ENCODE measurements at regions not wholly inside any gene's neighbourhood (a gene's known extent, or its start where the extent isn't known, plus 50 kb on each side); places are given as distances from the start of the nearest gene placed in this dataset.

- peaks cover 0 to 13% (median 0%) of the 10 kb centered on the region in 3 donors for H3K9me3 ChIP-seq (ENCODE audit: control extremely low read depth in 1 of 3, control insufficient read depth in 2 of 3, insufficient read depth in 1 of 3, low read length in 2 of 3)
- no peaks in the 10 kb centered on the region for H3K36me3 ChIP-seq (replicated peaks in 1 of 2; ENCODE audit: control extremely low read depth in 1 of 2, control insufficient read depth in 1 of 2, extremely low read depth in 1 of 2, insufficient read depth in 2 of 2, low read length in 1 of 2)
- Mint-ChIP-seq H3K9me3 (ENCODE audit: insufficient read depth) (no peaks in the 10 kb centered on the region), H3K4me3 (no peak overlapping the region), H3K27ac (no peak overlapping the region), H3K4me1 (no peaks in the 10 kb centered on the region), H3K27me3 (peaks cover 4% of the 10 kb centered on the region)
- CTCF ChIA-PET = no interaction called here
- no peaks in the 10 kb centered on the region for H3K79me2 ChIP-seq (ENCODE audit: control insufficient read depth, insufficient read depth, low read length)
- 92% methylated on average over 2 of the region's 2 CpGs for WGBS (ENCODE audit: insufficient coverage)
- H3K4me1 ChIP-seq (ENCODE audit: control insufficient read depth in 2 of 2, insufficient read depth in 2 of 2, low read length in 2 of 2) = no peaks in the 10 kb centered on the region
- H2AFZ ChIP-seq (ENCODE audit: insufficient read depth, low read depth, low read length, poor library complexity, severe bottlenecking) = no peak overlapping the region
- POLR2A ChIA-PET = no interaction called here
- no peak for TF ChIP-seq EZH2 (IDR thresholded peaks at IDR 0.05; ENCODE audit: borderline replicate concordance, insufficient read depth, low read depth, low read length, poor library complexity, severe bottlenecking)
- no peak for TF ChIP-seq CTCF (IDR thresholded peaks at IDR 0.05)
- no peak for DNase-seq
- H3K4me3 ChIP-seq (ENCODE audit: control extremely low read depth in 1 of 5, extremely low read depth in 1 of 5, insufficient read depth in 1 of 5, low read depth in 2 of 5, low read length in 4 of 5) = no peak overlapping the region
- intact Hi-C loops (cut with micrococcal nuclease) = no loop called here
- H3K27ac ChIP-seq (ENCODE audit: low read length in 2 of 2) = no peak overlapping the region
- no peaks in the 10 kb centered on the region for H3K27me3 ChIP-seq (replicated peaks in 1 of 4; ENCODE audit: control extremely low read depth in 1 of 4, control insufficient read depth in 3 of 4, insufficient read depth in 4 of 4, low read length in 3 of 4)
- no peak for ATAC-seq (ENCODE audit: low read depth)
- no peak overlapping the region for H3K4me2 ChIP-seq (replicated peaks; ENCODE audit: low read depth, low read length, poor library complexity, severe bottlenecking)
- H4K20me1 ChIP-seq (ENCODE audit: control insufficient read depth, insufficient read depth, low read length, poor library complexity, severe bottlenecking) = no peaks in the 10 kb centered on the region
- no peak overlapping the region for H3K9ac ChIP-seq (ENCODE audit: low read length)
These were observed 184.3 kb downstream of the TTC32 start for GRCh38 chr2:19717446-19717845.

GRCh38 chr2:19714926-19715325, 186.9 kb downstream of the TTC32 start:
- ATAC-seq (ENCODE audit: low read depth) = no peak

More at GRCh38 chr2:19714926-19715325, 186.9 kb downstream of the TTC32 start:
- intact Hi-C loops (cut with micrococcal nuclease) = no loop called here
- H3K27ac Mint-ChIP-seq = no peak overlapping the region
- no peak for DNase-seq
- ChIA-PET CTCF (no interaction called here), POLR2A (no interaction called here)
- Histone ChIP-seq H3K4me2 (replicated peaks; ENCODE audit: low read depth, low read length, poor library complexity, severe bottlenecking) (no peak overlapping the region), H3K9ac (ENCODE audit: low read length) (no peak overlapping the region), H3K79me2 (ENCODE audit: control insufficient read depth, insufficient read depth, low read length) (no peaks in the 10 kb centered on the region), H4K20me1 (ENCODE audit: control insufficient read depth, insufficient read depth, low read length, poor library complexity, severe bottlenecking) (no peaks in the 10 kb centered on the region), H2AFZ (ENCODE audit: insufficient read depth, low read depth, low read length, poor library complexity, severe bottlenecking) (no peak overlapping the region), H3K27ac (ENCODE audit: low read length in 2 of 2) (no peak overlapping the region), H3K4me1 (ENCODE audit: control insufficient read depth in 2 of 2, insufficient read depth in 2 of 2, low read length in 2 of 2) (no peaks in the 10 kb centered on the region), H3K36me3 (replicated peaks in 1 of 2; ENCODE audit: control extremely low read depth in 1 of 2, control insufficient read depth in 1 of 2, extremely low read depth in 1 of 2, insufficient read depth in 2 of 2, low read length in 1 of 2) (no peaks in the 10 kb centered on the region), H3K27me3 (replicated peaks in 1 of 4; ENCODE audit: control extremely low read depth in 1 of 4, control insufficient read depth in 3 of 4, insufficient read depth in 4 of 4, low read length in 3 of 4) (no peaks in the 10 kb centered on the region), H3K9me3 (ENCODE audit: control extremely low read depth in 1 of 3, control insufficient read depth in 2 of 3, insufficient read depth in 1 of 3, low read length in 2 of 3) (peaks cover 0 to 10% (median 0%) of the 10 kb centered on the region in 3 donors), H3K4me3 (ENCODE audit: control extremely low read depth in 1 of 5, extremely low read depth in 1 of 5, insufficient read depth in 1 of 5, low read depth in 2 of 5, low read length in 4 of 5) (no peak overlapping the region)
- WGBS (ENCODE audit: insufficient coverage) = 90% methylated on average over 1 of the region's 4 CpGs
- H3K9me3 Mint-ChIP-seq (ENCODE audit: insufficient read depth) = peaks cover 3% of the 10 kb centered on the region
- TF ChIP-seq EZH2 (IDR thresholded peaks at IDR 0.05; ENCODE audit: borderline replicate concordance, insufficient read depth, low read depth, low read length, poor library complexity, severe bottlenecking) = no peak
- TF ChIP-seq CTCF (IDR thresholded peaks at IDR 0.05) = no peak
- no peaks in the 10 kb centered on the region for H3K4me1 Mint-ChIP-seq
- H3K27me3 Mint-ChIP-seq = peaks cover 4% of the 10 kb centered on the region
- H3K4me3 Mint-ChIP-seq = no peak overlapping the region

Data from B cell (primary cell).